Neuronal stem cell (in vitro differentiated cells): ENCODE measurements at regions not wholly inside any gene's neighbourhood (a gene's known extent, or its start where the extent isn't known, plus 50 kb on each side); places are given as distances from the start of the nearest gene placed in this dataset.
A peak's percentile ranks its signal among the peaks of the same experiment; 100 is the strongest.

Source experiments
- DNase-seq: peaks from one replicate; pipeline ENCODE4 v3.0.0-alpha.2; 2013; ENCODE audit warnings: low spot score
- H2AFZ ChIP-seq: one replicate; pipeline ENCODE4 v1.6.1; 2013; ENCODE audit warnings: mild to moderate bottlenecking, low read length, inconsistent platforms
- H2AK5ac ChIP-seq: 2 replicates; pipeline ENCODE4 v1.6.1; 2013; ENCODE audit warnings: low read depth, mild to moderate bottlenecking, inconsistent platforms, low read length, moderate library complexity, mixed read lengths
- H2BK120ac ChIP-seq: 2 replicates; pipeline ENCODE4 v1.6.1; 2013; ENCODE audit warnings: low read depth, mild to moderate bottlenecking, inconsistent platforms, low read length, moderate library complexity, mixed read lengths
- H2BK12ac ChIP-seq: one replicate; pipeline ENCODE4 v1.6.1; 2013; ENCODE audit warnings: low read length, inconsistent platforms
- H2BK15ac ChIP-seq: 2 replicates; pipeline ENCODE4 v1.6.1; 2013; ENCODE audit warnings: mild to moderate bottlenecking, low read length, inconsistent platforms, mixed read lengths
- H2BK5ac ChIP-seq: one replicate; pipeline ENCODE4 v1.6.1; 2013; ENCODE audit warnings: inconsistent platforms, mild to moderate bottlenecking, low read length, moderate library complexity
- H3K14ac ChIP-seq: one replicate; pipeline ENCODE4 v1.6.1; 2013; ENCODE audit warnings: low read length, inconsistent platforms
- H3K18ac ChIP-seq: 2 replicates; pipeline ENCODE4 v1.6.1; 2013; ENCODE audit warnings: low read length, inconsistent platforms
- H3K23ac ChIP-seq: 2 replicates; pipeline ENCODE4 v1.6.1; 2013; ENCODE audit warnings: low read depth, mild to moderate bottlenecking, mixed read lengths, low read length, inconsistent platforms; ENCODE audit not compliant: poor library complexity
- H3K27ac ChIP-seq: replicated peaks from 3 replicates; pipeline ENCODE4 v1.5.1; 2013; ENCODE audit warnings: low read length, inconsistent platforms
- H3K27me3 ChIP-seq, 3 experiments: 2 replicates each; pipeline ENCODE4 v1.6.1; 2013; ENCODE audit warnings: low read length in 3 of 3, mild to moderate bottlenecking in 2 of 3, inconsistent platforms in 1 of 3, low read depth in 1 of 3, mixed read lengths in 1 of 3, moderate library complexity in 1 of 3; ENCODE audit not compliant: control insufficient read depth in 3 of 3, insufficient read depth in 3 of 3
- H3K36me3 ChIP-seq, 2 donors: replicated peaks in 1 of 2; 2 replicates each; pipeline ENCODE4 v1.6.1; 2013; ENCODE audit warnings: low read length in 2 of 2; ENCODE audit not compliant: control insufficient read depth in 2 of 2, insufficient read depth in 2 of 2
- H3K4ac ChIP-seq: 2 replicates; pipeline ENCODE4 v1.6.1; 2013; ENCODE audit warnings: inconsistent platforms, mild to moderate bottlenecking, low read length, moderate library complexity
- H3K4me1 ChIP-seq, 2 donors: 1 replicate in 1 of 2; 2 replicates in 1 of 2; pipeline ENCODE4 v1.6.1; 2013; ENCODE audit warnings: low read length in 2 of 2, low read depth in 1 of 2; ENCODE audit not compliant: control insufficient read depth in 2 of 2, insufficient read depth in 1 of 2
- H3K4me2 ChIP-seq: one replicate; pipeline ENCODE4 v1.6.1; 2013; ENCODE audit warnings: mild to moderate bottlenecking, low read length, inconsistent platforms; ENCODE audit not compliant: insufficient read depth, poor library complexity, severe bottlenecking
- H3K4me3 ChIP-seq, 2 donors: 2 replicates each; pipeline ENCODE4 v1.5.1; 2013; ENCODE audit warnings: low read length in 2 of 2, mild to moderate bottlenecking in 2 of 2, inconsistent platforms in 1 of 2, moderate library complexity in 1 of 2
- H3K79me1 ChIP-seq: one replicate; pipeline ENCODE4 v1.6.1; 2013; ENCODE audit warnings: low read depth, mild to moderate bottlenecking, inconsistent platforms, low read length, moderate library complexity
- H3K9ac ChIP-seq: one replicate; pipeline ENCODE4 v1.6.1; 2013; ENCODE audit warnings: mild to moderate bottlenecking, low read depth, low read length, inconsistent platforms; ENCODE audit not compliant: poor library complexity
- H3K9me3 ChIP-seq, 2 donors: replicated peaks in 1 of 2; 2 replicates each; pipeline versions ENCODE3 to v1.6.1; 2013; ENCODE audit warnings: low read length in 2 of 2, mild to moderate bottlenecking in 2 of 2, inconsistent platforms in 1 of 2, low read depth in 1 of 2, mixed read lengths in 1 of 2, moderate library complexity in 1 of 2; ENCODE audit not compliant: control insufficient read depth in 2 of 2, insufficient read depth in 1 of 2
- H4K8ac ChIP-seq: one replicate; pipeline ENCODE4 v1.6.1; 2013; ENCODE audit warnings: low read depth, mild to moderate bottlenecking, inconsistent platforms, low read length, moderate library complexity
- H4K91ac ChIP-seq: one replicate; pipeline ENCODE4 v1.6.1; 2013; ENCODE audit warnings: low read length, low read depth, mild to moderate bottlenecking, inconsistent platforms; ENCODE audit not compliant: poor library complexity
- WGBS, 2 donors: extraction: QIAGEN DNeasy Blood & Tissue Kit; methylation state at CpG; one replicate each; pipeline ENCODE4 v1.1.7; 2013; ENCODE audit warnings: missing lambda C conversion rate in 2 of 2, mixed read lengths in 1 of 2; ENCODE audit not compliant: insufficient read length in 2 of 2, insufficient replicate concordance in 1 of 2; ENCODE audit errors: extremely low coverage in 2 of 2; 5-methylcytosine and 5-hydroxymethylcytosine counted together

DNA sequence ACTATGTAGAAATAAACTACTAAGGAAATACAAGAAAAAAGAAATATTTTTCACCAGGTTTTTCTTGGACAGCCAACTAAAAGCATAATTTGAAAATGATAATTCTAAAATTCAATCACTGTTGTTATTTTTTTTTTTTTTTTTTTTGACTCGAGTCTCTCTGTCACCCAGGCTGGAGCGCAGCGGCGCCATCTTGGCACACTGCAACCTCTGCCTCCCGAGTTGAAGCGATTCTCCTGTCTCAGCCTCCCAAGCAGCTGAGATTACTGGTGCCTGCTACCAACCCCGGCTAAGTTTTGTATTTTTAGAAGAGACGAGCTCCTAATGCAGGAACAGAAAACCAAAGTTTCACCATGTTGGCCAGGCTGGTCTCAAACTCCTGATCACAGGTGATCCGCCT, 122.3 kb upstream of the UGT8 start:
- Histone ChIP-seq H3K4me3 (no peak overlapping the region), H3K14ac (no peak overlapping the region), H3K18ac (no peak overlapping the region), H3K4me1 (no peaks in the 10 kb centered on the region), H3K4me2 (no peak overlapping the region), H3K79me1 (no peaks in the 10 kb centered on the region), H4K91ac (no peak overlapping the region), H3K27ac (no peak overlapping the region), H3K27me3 (no peaks in the 10 kb centered on the region), H2AFZ (no peak overlapping the region), H3K9ac (no peak overlapping the region), H3K4ac (no peak overlapping the region), H3K23ac (no peak overlapping the region), H2BK12ac (no peak overlapping the region), H2BK120ac (no peak overlapping the region), H2BK5ac (no peak overlapping the region), H2BK15ac (no peak overlapping the region), H3K36me3 (no peaks in the 10 kb centered on the region), H4K8ac (no peak overlapping the region), H2AK5ac (no peak overlapping the region), H3K9me3 (no peaks in the 10 kb centered on the region)
- no CpG with 5 or more reads among the region's 9 CpGs for WGBS, 2 donors
- no peak for DNase-seq

DNA sequence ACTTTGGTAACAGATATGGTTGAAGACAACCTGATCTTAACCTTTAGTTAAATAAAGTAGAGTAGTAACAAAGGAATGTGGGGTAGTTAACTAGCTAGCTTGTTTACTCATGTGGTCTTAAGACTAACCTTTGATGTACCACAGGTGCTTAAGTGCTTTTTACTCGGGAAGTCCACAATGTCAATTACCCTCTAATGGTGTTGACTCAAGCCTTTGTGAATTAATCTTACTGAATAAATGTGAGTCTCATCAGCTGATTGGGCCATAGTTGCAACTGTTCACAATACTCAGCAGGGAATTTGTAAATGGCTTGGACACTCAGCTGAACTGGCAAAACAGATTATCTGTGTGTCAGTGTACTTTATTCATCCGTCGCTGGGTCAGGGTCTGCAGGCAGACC, 119.0 kb upstream of the UGT8 start:
- no peaks in the 10 kb centered on the region for H3K36me3 ChIP-seq
- no peak overlapping the region for H3K4me3 ChIP-seq
- H2AK5ac ChIP-seq = no peak overlapping the region
- H2BK12ac ChIP-seq = no peak overlapping the region
- no peak overlapping the region for H3K4me2 ChIP-seq
- no peaks in the 10 kb centered on the region for H3K4me1 ChIP-seq
- no peaks in the 10 kb centered on the region for H3K27me3 ChIP-seq
- no peak overlapping the region for H4K8ac ChIP-seq
- no peak overlapping the region for H3K18ac ChIP-seq
- H2AFZ ChIP-seq = no peak overlapping the region
- WGBS, 2 donors = no CpG with 5 or more reads among the region's 3 CpGs
- H3K79me1 ChIP-seq = no peaks in the 10 kb centered on the region
- H3K9me3 ChIP-seq = no peaks in the 10 kb centered on the region
- no peak overlapping the region for H3K9ac ChIP-seq
- H3K14ac ChIP-seq = no peak overlapping the region
- H2BK120ac ChIP-seq = no peak overlapping the region
- H3K27ac ChIP-seq = no peak overlapping the region
- no peak overlapping the region for H3K23ac ChIP-seq
- H2BK5ac ChIP-seq = no peak overlapping the region
- H4K91ac ChIP-seq = no peak overlapping the region
- DNase-seq = no peak
- no peak overlapping the region for H2BK15ac ChIP-seq
- H3K4ac ChIP-seq = no peak overlapping the region

DNA sequence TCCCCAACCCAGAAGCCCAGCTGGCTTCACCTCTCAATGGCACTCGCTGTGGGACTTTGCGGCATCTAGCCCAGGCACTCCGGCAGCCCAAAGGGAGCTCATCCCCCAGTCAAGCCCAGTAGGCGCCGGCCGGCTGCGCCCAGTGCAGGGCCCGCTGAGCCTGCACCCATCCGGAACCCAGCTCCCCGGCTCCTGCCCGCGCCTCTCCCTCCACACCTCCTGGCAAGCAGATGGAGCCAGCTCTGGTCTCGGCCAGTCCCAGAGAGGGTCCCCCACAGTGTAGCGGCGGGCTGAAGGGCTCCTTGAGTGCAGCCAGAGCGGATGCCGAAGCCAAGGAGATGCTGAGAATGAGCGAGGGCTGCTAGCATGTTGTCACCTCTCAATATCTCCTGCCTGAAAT, 116.8 kb upstream of the UGT8 start:
- Histone ChIP-seq H2BK15ac (no peak overlapping the region), H2BK120ac (no peak overlapping the region)
- no CpG with 5 or more reads among the region's 18 CpGs for WGBS, 2 donors

DNA sequence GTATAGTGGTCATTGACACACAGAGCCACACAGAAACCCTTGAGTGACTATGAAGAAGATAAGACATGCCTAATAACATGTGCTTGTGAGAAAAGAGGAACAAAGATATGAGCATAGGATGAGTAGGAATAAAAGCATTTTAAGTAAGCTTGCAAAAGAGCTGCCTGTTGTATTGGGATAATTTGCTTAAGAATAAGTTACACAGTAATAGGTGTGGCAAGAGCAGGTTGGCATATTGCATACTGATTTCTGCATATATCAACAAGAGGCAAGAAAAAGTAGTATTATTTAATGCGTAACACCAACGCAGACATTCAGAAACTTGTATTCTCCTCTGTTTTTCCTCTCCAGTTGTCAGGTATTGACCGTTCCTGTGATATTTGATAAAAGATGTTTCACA, 111.5 kb upstream of the UGT8 start:
- no peak overlapping the region for H3K27ac ChIP-seq
- no peaks in the 10 kb centered on the region for H3K4me1 ChIP-seq
- H3K36me3 ChIP-seq = no peaks in the 10 kb centered on the region
- no peak overlapping the region for H2BK15ac ChIP-seq
- WGBS, 2 donors = no CpG with 5 or more reads among the region's 3 CpGs
- H2BK12ac ChIP-seq = no peak overlapping the region
- H4K91ac ChIP-seq = no peak overlapping the region
- no peak overlapping the region for H3K4me2 ChIP-seq
- no peak overlapping the region for H3K4me3 ChIP-seq
- H3K9me3 ChIP-seq = no peaks in the 10 kb centered on the region
- H3K27me3 ChIP-seq = no peaks in the 10 kb centered on the region
- H3K18ac ChIP-seq = no peak overlapping the region
- H2AFZ ChIP-seq = no peak overlapping the region
- H3K23ac ChIP-seq = no peak overlapping the region
- no peak overlapping the region for H2AK5ac ChIP-seq
- no peak overlapping the region for H3K14ac ChIP-seq
- no peak for DNase-seq
- no peaks in the 10 kb centered on the region for H3K79me1 ChIP-seq
- no peak overlapping the region for H3K4ac ChIP-seq
- H2BK5ac ChIP-seq = no peak overlapping the region
- no peak overlapping the region for H3K9ac ChIP-seq
- H2BK120ac ChIP-seq = no peak overlapping the region
- no peak overlapping the region for H4K8ac ChIP-seq

More for the DNA sequence above, 116.8 kb upstream of the UGT8 start:
- DNase-seq = no peak
- Histone ChIP-seq H3K79me1 (no peaks in the 10 kb centered on the region), H3K14ac (no peak overlapping the region), H4K91ac (no peak overlapping the region), H2AK5ac (no peak overlapping the region), H3K4me3 (peak overlapping the region in 1 of 2 donors; percentile 50), H3K23ac (no peak overlapping the region), H3K4me2 (no peak overlapping the region), H2BK12ac (no peak overlapping the region), H3K18ac (no peak overlapping the region), H2BK5ac (no peak overlapping the region), H3K9me3 (no peaks in the 10 kb centered on the region), H3K9ac (no peak overlapping the region), H3K4ac (no peak overlapping the region), H3K36me3 (no peaks in the 10 kb centered on the region), H3K27me3 (no peaks in the 10 kb centered on the region), H3K27ac (no peak overlapping the region), H2AFZ (no peak overlapping the region), H4K8ac (no peak overlapping the region), H3K4me1 (no peaks in the 10 kb centered on the region)
